Stimulated activated CD4-positive, alpha-beta T cell treated with anti-CD3 and anti-CD28 coated beads, Interleukin-4, amount 100 ng/mL, for 24 hours (primary cell): ENCODE measurements at regions not wholly inside any gene's neighbourhood (a gene's known extent, or its start where the extent isn't known, plus 50 kb on each side); places are given as distances from the start of the nearest gene placed in this dataset.

ENCODE experiments used
- DNase-seq: peaks from one replicate; pipeline ENCODE4 v3.0.0-alpha.2; 2020

- no peak for DNase-seq
Observed at GRCh38 chr20:50286609-50287008, 96.0 kb downstream of the CEBPB start.

DNA sequence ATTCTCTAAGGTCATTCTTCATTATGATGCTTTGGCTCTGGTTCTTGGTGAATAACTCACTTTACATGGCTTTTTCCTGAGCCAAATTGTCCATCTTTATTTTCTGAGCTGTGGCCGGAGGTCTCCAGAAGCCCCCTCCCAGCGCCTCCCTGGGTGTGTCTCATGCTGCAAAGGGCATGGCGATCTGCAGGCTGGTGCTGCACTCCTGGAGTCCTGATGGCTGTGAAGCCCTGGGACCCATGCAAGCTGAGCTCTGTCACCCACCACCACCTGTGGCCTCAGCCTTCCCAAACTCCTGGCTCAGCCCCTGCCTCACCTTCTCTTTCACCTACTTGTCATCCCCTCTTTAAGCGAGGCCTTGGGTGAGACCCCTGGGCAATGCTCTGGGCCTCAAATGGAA is 96.9 kb downstream of the CEBPB start:
- DNase-seq = no peak

DNA sequence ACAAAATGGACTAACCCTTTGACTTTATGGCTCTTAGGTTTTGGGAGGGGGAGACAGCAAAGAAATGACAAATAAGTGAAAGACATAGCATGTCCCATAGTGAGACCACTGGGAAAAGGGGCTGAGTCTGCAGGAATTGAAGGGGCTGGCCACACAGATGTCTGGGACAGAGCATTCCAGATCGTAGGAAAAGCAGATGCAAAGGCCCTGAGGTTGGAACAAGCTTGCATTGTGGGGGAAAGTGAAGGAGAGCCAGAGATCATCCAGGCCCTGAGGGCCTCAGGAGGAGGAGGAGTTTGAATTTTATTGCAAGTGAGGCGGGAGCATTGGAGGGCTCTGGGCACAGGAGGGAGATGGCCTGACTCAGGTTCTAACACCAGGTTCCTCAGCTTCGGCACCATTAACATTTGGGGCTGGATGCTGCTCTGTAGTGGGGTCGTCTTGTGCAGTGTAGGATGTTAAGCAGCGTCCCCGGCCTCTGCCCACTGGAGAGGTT is 97.5 kb downstream of the CEBPB start:
- no peak for DNase-seq

GRCh38 chr20:50289581-50289980 is 99.0 kb downstream of the CEBPB start:
- DNase-seq = no peak

DNA sequence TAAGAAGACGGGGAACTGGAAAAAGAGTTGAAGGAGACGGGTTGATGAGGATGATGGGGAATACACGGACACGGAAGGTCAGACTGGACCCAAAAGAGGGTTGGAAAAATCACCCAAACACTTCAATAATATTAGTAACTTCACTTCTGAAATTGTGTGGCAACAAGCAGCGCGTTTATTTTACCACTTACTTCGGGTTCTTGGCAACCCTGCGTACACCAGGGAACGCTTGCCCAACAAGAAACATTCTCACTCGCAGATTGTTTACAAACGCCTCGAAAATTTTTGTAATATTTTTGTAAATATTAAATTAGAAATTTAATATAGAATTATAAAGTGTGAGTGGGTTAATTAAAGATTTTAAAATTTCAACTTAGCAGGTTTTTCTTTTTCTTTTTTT is 99.5 kb downstream of the CEBPB start:
- DNase-seq = no peak

- no peak for DNase-seq
Observed at GRCh38 chr20:50290808-50291207, 100.2 kb downstream of the CEBPB start.

GRCh38 chr20:50291254-50292078 is 100.8 kb downstream of the CEBPB start:
- DNase-seq = no peak

DNA sequence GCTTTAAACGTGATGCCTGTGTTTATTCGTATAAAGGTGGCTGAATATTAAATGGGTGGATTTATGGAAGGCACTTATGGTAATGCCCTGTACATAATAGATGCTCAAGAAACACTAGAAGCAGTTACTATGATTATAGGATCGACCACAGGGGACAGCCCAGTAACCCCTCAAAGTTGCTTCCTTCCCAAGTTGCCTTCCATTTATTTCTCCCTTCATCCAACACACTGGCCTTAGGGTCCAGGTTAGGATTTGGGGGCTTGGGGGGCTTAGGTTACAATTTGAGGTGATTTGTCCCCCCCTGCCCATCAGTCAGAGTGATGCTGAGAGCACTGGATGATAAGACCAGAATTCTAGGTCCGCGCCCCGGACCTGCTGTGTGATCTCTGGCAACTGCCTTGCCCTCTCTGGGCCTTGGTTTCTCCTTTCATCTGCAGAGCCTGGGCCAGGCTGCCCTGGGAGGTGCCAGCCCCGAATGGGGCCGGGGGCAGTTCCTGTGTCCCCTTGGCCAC is 101.5 kb downstream of the CEBPB start:
- DNase-seq = no peak

- no peak for DNase-seq
Observed at GRCh38 chr20:50292591-50293283, 102.1 kb downstream of the CEBPB start.

- no peak for DNase-seq
Observed at GRCh38 chr20:50293284-50294139, 102.9 kb downstream of the CEBPB start.

DNA sequence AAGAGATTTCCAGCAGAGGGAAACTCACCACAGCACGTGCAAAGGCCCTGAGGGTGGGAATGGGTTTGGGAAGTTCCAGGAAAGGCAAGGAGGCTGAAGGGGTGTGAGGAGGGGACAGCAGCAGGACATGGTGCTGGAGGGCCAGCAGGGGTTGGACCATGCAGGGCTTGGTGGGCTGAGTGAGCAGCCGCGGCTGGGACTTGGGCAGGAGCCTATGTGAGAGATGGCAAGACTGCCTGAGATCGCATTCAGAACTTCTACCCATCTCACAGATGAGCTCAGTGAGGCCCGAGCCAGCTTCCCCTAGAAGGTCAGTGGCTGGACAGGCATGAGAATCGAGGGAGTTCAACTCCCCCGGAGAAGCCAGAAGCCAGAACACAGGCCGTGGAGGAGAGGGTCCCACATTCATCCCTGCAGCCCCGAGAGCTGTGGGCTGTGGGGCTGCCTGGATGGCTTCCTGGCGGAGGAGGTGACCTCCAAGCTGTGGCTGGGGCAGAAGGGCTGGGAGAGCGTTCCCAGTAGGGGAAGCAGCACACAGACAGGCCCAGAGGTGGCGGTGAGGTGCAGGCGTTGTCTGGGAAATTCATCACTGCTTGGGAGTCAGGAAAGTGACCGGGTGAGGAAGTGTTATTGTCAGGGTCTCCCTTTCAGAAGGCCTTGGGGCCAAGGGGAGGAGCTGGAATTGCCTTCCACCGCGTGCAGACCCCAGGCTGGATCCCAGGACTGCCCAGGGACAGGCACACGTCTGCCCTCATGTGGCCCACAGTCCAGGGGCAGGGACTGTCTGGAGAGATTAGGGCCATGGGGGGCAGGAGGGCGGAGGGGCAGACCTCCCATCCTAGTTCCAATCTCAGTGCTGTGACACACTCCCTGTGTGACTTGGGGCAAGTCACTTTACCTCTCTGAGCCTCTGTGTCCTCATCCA is 103.8 kb downstream of the CEBPB start:
- no peak for DNase-seq

GRCh38 chr20:50295345-50295744 is 104.7 kb downstream of the CEBPB start:
- DNase-seq = no peak

- no peak for DNase-seq
Observed at GRCh38 chr20:50295762-50296449, 105.3 kb downstream of the CEBPB start.

DNA sequence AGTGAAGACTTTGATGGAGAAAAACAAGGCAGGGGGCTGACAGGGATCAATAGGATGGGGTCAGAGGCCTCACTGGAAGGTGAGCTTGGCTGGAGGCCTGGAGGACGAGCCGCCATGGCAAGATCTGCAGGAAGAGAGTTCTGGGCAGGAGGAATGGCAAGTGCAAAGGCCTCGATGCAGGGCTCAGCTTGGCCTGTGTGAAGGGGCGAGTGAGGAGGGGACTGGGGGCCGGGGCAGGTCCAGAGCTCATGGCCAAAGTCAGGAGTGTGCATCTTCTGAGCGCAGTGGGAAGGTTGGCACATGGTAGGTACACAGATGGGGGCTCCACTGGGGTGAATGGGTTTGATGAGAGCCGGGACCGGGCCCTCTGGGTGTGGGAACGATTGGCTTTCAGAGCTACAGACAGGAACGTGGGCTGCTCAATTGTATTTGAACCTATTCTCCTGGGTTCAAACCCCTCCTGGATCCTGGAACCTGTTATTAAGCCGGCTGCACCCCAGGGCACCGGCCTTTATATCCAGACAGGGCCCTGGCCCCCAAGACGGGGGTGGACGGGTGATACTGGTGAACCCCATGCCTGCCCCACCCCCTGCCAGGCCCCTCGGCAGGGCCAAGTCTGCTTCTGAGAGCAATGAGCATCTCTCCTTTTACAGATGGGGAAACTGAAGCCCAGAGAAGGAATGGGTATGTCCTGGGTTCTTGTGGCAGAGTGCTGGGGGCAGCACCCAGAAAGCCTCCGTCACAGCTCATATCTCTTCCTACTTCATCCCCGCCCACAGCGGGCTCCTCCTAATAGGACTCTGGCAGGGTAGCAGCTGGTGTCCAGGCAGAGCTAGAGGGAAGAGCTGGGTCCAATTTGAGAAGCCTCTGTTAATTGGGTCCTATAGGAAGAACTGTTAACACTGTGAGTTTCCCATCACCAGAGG is 106.1 kb downstream of the CEBPB start:
- DNase-seq = no peak

GRCh38 chr20:50297498-50298376 is 107.1 kb downstream of the CEBPB start:
- DNase-seq = no peak

- no peak for DNase-seq
Observed at GRCh38 chr20:50298554-50299324, 108.1 kb downstream of the CEBPB start.

GRCh38 chr20:50299325-50299629 is 108.6 kb downstream of the CEBPB start:
- no peak for DNase-seq

DNA sequence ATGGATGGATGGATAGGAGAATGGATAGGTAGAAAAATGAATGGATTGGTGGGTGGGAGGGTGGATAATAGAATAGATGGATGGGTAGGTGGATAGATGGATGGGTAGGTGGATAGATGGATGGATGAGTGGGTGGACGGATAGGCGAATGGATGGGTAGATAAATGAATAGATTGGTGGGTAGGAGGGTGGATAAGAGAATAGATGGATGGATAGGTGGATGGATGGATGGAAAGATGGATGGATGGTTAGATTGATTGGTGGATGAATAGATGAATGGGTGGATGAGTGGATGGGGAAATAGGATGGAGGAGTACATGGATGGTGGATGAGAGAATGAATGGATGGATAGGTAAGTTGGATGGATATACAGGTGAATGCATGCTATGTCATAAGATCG is 110.5 kb downstream of the CEBPB start:
- DNase-seq = no peak

GRCh38 chr20:50301712-50302111 is 111.1 kb downstream of the CEBPB start:
- DNase-seq = no peak
